Stromal cell of bone marrow (primary cell): ENCODE measurements at regions not wholly inside any gene's neighbourhood (a gene's known extent, or its start where the extent isn't known, plus 50 kb on each side); places are given as distances from the start of the nearest gene placed in this dataset.

Experiments
- DNase-seq: peaks from one replicate; pipeline ENCODE4 v3.0.0-alpha.2; 2012; ENCODE audit warnings: low read depth

GRCh38 chr14:101229666-101230065, 326.1 kb upstream of the RTL1 start:
- DNase-seq = no peak

DNA sequence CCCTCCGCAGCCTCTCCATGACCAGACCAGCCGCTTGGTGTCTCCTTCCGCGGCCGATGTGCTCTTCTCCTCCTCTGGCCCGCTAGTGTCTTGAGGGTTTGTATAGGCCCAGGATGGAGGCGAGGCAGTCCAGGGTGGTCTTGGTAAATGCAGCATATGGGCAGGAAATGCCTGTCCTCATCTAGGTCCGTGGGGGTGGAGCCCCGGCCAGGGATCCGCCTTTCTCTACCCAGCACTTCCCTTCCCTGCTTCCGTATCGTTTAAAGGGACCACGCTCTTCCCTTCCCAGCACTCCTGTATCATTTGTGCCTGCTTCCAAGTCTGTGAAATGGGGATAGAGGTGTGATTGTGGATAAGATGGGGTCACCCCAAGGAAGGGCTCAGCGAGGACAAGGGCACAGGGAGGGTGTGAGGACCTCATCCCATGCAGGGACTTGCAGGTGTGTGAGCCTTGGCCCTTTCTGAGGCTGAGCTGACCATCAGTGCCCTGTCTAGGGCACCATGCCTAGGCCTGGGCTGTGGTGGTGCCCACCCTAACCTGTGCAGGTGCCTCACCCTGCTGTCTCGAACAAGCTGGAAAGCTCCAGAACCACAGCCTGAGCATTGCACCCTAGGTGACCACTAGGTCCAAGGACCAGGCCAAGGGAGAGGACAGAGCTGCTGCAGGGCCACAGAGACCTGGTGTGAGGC, 326.8 kb upstream of the RTL1 start:
- DNase-seq = no peak

- DNase-seq = no peak
Observed at GRCh38 chr14:101230851-101231550, 327.5 kb upstream of the RTL1 start.

- no peak for DNase-seq
Observed at GRCh38 chr14:101231828-101232227, 328.3 kb upstream of the RTL1 start.

- DNase-seq = no peak
Observed at GRCh38 chr14:101232340-101233020, 328.8 kb upstream of the DIO3 start.

DNA sequence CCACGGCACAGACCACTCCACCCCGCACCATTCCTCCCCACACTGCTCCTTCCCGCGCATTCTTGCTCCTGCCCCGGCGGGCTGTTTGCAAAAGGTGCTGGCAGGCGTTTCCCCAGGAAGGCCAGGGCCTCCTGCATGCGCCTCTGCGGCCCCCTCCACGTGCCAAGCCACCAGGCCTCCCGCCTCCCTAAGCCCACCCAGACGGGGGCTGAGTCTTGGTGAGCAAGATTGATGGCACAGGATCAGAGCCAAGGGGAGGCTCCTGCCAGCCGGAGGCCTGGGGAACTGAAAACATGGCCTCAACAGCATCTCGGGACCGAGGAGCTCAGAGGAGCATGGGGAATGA, 328.3 kb upstream of the DIO3 start:
- DNase-seq = no peak

- DNase-seq = no peak
Observed at GRCh38 chr14:101233391-101233790, 327.9 kb upstream of the DIO3 start.

GRCh38 chr14:101233808-101234207, 327.5 kb upstream of the DIO3 start:
- DNase-seq = no peak

DNA sequence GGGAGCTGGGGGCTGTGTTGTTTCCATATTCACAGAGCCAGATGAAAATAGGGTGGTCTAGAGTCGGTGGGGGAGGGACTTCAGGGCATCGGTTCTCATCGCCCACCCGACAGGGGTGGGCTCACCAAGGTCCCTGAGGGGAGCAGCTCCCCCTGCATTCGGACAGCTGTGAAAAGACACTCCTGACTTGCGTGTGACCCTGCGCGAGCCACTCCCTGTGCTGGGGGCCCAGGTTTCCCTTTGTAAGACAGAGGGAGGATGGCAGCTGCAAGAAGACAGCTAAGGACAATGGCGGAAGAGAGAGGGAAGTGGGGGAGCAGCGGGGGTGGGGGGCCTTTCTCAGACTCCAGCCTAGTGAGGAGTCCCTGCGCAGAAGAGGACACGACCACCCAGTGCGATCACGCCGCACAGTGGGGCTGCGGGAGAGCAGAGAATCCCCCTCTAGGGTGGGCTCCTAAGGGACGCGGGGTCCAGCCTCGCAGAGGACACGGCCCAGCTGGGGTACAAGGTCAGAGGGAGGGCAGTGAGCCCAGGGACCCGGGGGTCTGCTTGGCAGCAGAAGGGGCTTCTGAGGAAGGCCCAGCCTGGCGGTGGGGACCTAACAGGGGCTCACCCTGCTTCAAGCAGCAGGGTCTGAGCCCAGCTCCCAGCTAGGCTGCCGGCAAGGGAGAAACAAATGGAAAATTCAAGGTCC, 326.9 kb upstream of the DIO3 start:
- no peak for DNase-seq

- DNase-seq = no peak
Observed at GRCh38 chr14:101234999-101235334, 326.3 kb upstream of the DIO3 start.

- DNase-seq = no peak
Observed at GRCh38 chr14:101235335-101236103, 325.8 kb upstream of the DIO3 start.

DNA sequence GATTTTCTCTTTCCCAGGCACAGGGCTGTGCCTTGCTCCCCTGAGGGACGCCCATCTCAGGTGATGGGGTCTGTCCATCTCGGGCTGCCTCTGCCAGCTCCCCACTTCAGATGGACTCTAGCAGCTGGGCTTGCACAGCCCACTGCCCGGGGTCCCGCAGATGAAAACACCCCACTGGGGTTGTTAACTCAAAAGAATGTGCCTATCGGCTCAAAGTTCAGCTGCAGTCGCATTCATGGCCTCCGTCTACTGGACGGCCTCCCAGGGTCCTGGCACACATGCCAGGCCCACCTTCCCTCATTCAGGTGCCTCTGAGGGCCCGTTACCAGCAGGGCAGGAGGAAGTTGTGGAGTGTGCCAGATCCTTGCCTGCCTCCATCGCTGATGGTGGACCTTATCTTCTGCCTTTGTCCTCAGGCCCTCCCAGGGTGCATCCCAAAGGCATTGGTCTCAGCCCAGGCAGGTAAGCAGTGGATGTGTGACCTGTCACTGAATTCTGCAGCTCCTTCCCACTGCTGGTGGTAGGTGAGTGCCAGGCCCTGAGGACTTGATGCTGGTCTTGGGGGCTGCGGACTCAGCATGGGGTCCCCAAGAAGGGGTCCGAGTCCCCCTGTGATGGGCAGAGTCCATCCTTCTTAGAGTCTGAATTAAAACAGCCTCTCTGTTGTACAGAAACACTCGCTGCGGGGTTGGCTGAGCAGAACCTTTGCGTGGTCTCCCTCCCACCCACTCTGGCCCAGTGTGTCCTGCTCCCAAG, 324.6 kb upstream of the DIO3 start:
- no peak for DNase-seq

- DNase-seq = no peak
Observed at GRCh38 chr14:101237252-101237616, 324.1 kb upstream of the DIO3 start.

DNA sequence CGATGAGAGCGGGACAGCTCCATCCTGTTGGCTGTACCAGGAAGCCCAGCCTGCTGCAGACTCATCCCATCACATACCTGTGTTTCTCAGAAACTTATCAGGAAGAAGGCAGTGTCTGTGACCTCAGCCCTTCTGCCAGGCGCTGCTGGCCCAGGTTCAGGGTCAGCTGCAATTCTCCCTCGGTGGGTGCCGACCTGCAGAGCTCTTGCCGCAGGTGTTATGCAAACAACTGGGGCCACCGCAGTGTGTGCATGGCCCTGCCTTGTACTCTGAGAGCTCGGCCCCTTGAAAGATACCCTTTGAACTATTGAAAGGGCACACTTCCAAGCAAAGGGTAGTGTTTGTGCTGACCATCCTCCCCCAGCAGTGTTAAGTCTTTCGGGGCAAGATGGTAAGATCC, 322.2 kb upstream of the DIO3 start:
- no peak for DNase-seq

- no peak for DNase-seq
Observed at GRCh38 chr14:101241147-101241546, 320.1 kb upstream of the DIO3 start.

GRCh38 chr14:101241807-101242278, 319.5 kb upstream of the DIO3 start:
- no peak for DNase-seq

- no peak for DNase-seq
Observed at GRCh38 chr14:101242442-101243385, 318.6 kb upstream of the DIO3 start.

GRCh38 chr14:101243587-101244338, 317.5 kb upstream of the DIO3 start:
- DNase-seq = no peak
